Parathyroid adenoma (tissue), 2 donors: ENCODE measurements at regions not wholly inside any gene's neighbourhood (a gene's known extent, or its start where the extent isn't known, plus 50 kb on each side); places are given as distances from the start of the nearest gene placed in this dataset.

Source experiments
- H2AFZ ChIP-seq: fragments of 300-600 bp; sonication (generic); one replicate; pipeline ENCODE4 v1.7.0; 2017; ENCODE audit warnings: antibody characterized with exemption, mild to moderate bottlenecking
- H3K27ac ChIP-seq: fragments of 300-600 bp; sonication (generic); one replicate; pipeline ENCODE4 v1.7.0; 2017
- H3K27me3 ChIP-seq: fragments of 300-600 bp; sonication (generic); one replicate; pipeline ENCODE4 v1.7.0; 2017; ENCODE audit warnings: low read length; ENCODE audit not compliant: control insufficient read depth, insufficient read depth
- H3K36me3 ChIP-seq: fragments of 300-600 bp; sonication (generic); one replicate; pipeline ENCODE4 v1.7.0; 2017; ENCODE audit warnings: low read length; ENCODE audit not compliant: control insufficient read depth, insufficient read depth
- H3K4me1 ChIP-seq: fragments of 300-600 bp; sonication (generic); one replicate; pipeline ENCODE4 v1.7.0; 2017; ENCODE audit warnings: control low read depth
- H3K4me2 ChIP-seq: fragments of 300-600 bp; sonication (generic); one replicate; pipeline ENCODE4 v1.7.0; 2017; ENCODE audit warnings: low read length
- H3K4me3 ChIP-seq: fragments of 300-600 bp; sonication (generic); one replicate; pipeline ENCODE4 v1.7.0; 2017; ENCODE audit warnings: low read depth, low read length
- H3K79me2 ChIP-seq: fragments of 300-600 bp; sonication (generic); one replicate; pipeline ENCODE4 v1.7.0; 2017; ENCODE audit warnings: control low read depth
- H3K9ac ChIP-seq: fragments of 300-600 bp; sonication (generic); one replicate; pipeline ENCODE4 v1.7.0; 2017; ENCODE audit warnings: mild to moderate bottlenecking
- H3K9me3 ChIP-seq: fragments of 300-600 bp; sonication (generic); one replicate; pipeline ENCODE4 v1.7.0; 2017; ENCODE audit warnings: low read length; ENCODE audit not compliant: control insufficient read depth
- TF ChIP-seq, protein P1 (sequence below): fragments of 300-600 bp; sonication (generic); IDR thresholded peaks from one replicate; pipeline ENCODE4 v1.7.0; 2017; ENCODE audit warnings: antibody characterized with exemption, mild to moderate bottlenecking
- donor health status: primary hyperparathyroidism.

DNA sequence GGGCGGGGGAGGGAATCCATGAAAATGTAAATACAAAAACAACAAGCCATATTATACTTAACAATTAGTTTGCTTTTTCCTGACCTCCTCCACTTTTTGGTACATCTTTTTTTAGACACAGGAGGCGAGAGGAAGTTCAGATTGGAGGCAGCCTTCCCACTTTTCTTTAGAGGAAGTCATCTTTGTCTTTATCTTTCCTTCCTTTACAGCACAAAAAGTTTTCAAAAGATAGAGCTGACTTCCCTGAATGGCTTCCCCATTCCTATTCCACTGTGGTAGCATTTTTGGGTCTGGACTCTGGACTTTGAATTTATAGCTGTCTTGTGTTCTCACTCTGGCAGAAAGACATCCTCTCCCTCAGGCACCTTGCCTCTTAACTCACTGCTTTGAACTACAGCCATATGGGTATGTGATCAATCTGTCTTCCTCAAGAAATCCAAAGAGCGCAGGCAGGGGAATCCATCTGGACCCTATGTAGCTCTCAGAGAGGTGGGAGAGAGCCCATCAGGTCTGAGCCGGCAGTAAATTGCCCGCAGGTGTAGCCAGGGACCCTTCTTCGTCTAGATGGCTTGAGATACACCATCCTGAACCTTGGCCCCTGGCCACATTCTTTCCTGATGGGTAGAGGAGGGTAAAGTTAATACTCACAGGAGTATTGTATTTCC, 101.9 kb downstream of the AQP4 start:
- Histone ChIP-seq H3K27ac (no peak overlapping the region), H3K4me2 (no peak overlapping the region), H3K4me1 (no peaks in the 10 kb centered on the region), H3K9ac (no peak overlapping the region), H3K4me3 (no peak overlapping the region), H2AFZ (no peak overlapping the region), H3K27me3 (no peaks in the 10 kb centered on the region), H3K79me2 (no peaks in the 10 kb centered on the region), H3K36me3 (no peaks in the 10 kb centered on the region), H3K9me3 (no peaks in the 10 kb centered on the region)
- TF ChIP-seq, protein P1, sequence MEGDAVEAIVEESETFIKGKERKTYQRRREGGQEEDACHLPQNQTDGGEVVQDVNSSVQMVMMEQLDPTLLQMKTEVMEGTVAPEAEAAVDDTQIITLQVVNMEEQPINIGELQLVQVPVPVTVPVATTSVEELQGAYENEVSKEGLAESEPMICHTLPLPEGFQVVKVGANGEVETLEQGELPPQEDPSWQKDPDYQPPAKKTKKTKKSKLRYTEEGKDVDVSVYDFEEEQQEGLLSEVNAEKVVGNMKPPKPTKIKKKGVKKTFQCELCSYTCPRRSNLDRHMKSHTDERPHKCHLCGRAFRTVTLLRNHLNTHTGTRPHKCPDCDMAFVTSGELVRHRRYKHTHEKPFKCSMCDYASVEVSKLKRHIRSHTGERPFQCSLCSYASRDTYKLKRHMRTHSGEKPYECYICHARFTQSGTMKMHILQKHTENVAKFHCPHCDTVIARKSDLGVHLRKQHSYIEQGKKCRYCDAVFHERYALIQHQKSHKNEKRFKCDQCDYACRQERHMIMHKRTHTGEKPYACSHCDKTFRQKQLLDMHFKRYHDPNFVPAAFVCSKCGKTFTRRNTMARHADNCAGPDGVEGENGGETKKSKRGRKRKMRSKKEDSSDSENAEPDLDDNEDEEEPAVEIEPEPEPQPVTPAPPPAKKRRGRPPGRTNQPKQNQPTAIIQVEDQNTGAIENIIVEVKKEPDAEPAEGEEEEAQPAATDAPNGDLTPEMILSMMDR: no peak

DNA sequence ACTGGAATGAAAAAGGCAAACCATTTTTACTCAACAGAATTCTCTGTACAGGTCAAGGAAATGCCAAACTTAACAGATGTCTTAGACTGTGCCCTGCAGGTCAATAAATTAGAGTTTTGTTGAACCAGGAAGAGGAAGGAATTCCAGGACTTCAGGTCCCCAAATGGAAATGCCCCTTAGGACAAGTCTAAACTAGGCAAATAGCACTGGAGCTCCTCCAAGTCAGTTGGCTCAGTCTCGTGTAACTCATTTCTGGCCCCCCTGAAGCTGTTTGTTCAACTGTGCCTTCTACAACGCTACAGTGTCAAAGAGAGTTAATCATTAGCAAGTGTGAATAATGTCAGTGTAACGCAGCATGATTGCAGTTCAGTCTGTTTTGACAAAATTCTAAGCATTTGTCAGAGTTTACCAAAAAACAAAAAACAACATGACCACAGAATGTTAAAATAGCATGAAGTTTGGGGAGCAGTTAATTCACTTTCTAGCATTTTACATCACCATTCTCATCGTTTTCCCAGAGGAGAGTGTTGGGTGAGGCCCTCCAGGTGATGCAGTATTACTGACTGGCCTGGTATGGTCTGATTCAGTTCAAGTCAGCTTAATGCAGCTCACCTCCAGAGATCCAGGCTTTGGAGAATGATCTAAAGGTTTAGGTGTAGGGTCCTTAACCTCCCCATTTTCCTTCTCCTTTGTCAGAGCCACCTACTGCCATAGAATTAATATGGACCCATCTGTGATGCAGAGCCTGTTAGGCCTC, 108.1 kb downstream of the AQP4 start:
- no peaks in the 10 kb centered on the region for H3K4me1 ChIP-seq
- no peaks in the 10 kb centered on the region for H3K9me3 ChIP-seq
- H3K9ac ChIP-seq: no peak overlapping the region
- no peaks in the 10 kb centered on the region for H3K27me3 ChIP-seq
- TF ChIP-seq, protein P1: no peak
- no peak overlapping the region for H3K4me2 ChIP-seq
- no peak overlapping the region for H2AFZ ChIP-seq
- no peaks in the 10 kb centered on the region for H3K79me2 ChIP-seq
- no peak overlapping the region for H3K27ac ChIP-seq
- H3K36me3 ChIP-seq: no peaks in the 10 kb centered on the region
- no peak overlapping the region for H3K4me3 ChIP-seq

DNA sequence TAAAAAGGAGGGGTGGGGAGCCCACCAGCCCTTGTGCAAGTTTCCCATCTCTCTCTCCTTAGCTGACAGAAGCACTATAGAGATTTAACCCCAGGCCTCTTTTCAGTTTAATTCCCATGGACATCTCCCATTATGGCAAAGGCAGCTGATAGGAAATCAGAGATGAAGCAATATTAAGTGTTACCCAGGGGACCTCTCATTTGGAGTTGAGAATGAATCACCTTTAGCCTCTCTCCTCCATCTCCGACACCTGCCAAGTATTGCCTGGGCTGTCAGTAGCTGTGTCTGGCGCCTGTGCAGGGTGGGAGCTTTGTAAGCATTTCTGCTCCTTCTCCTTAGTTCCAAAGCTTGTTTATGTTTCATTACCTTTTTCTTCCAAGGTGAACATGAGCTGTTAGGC, 109.0 kb downstream of the AQP4 start:
- Histone ChIP-seq H3K36me3 (no peaks in the 10 kb centered on the region), H3K4me2 (no peak overlapping the region), H3K4me1 (no peaks in the 10 kb centered on the region), H3K4me3 (no peak overlapping the region), H3K27ac (no peak overlapping the region), H3K27me3 (no peaks in the 10 kb centered on the region), H3K79me2 (no peaks in the 10 kb centered on the region), H3K9me3 (no peaks in the 10 kb centered on the region), H3K9ac (no peak overlapping the region), H2AFZ (no peak overlapping the region)
- TF ChIP-seq, protein P1: no peak

DNA sequence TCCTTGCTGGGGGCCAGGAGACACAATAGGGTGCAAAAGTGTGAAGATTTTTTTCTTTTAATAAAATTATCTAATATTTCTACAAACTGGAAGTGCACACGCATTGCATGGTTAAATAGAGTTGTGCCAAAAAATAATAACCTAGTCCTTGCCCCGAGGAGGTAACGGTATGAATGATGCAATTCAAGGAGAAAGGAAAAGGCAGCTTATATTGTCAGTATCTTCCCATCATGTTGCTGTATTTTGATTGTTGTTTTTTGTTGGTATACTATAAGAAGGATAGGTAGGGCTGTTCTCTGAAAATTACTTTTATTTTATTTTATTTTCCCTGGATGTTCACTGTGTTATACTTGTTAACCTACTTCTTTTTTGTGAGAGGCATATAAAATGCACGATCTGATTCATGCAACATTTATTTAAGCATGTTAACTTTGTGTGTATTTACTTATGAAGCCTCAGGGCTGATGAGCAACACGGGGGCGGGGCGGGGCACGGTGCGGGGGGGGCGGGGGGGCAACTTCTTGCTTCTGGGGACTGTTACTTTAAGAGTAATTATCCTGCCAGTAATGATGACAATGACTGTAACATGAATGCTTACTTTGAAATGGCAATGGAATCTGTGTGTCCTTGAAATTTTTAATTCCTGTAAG, 118.6 kb downstream of the AQP4 start:
- H3K79me2 ChIP-seq: no peaks in the 10 kb centered on the region
- H3K4me2 ChIP-seq: no peak overlapping the region
- no peak overlapping the region for H3K27ac ChIP-seq
- no peaks in the 10 kb centered on the region for H3K27me3 ChIP-seq
- no peaks in the 10 kb centered on the region for H3K36me3 ChIP-seq
- H3K4me1 ChIP-seq: no peaks in the 10 kb centered on the region
- H3K9me3 ChIP-seq: no peaks in the 10 kb centered on the region
- no peak overlapping the region for H3K4me3 ChIP-seq
- no peak overlapping the region for H3K9ac ChIP-seq
- H2AFZ ChIP-seq: no peak overlapping the region
- TF ChIP-seq, protein P1: no peak
